H9 (cell line): ENCODE measurements at regions not wholly inside any gene's neighbourhood (a gene's known extent, or its start where the extent isn't known, plus 50 kb on each side); places are given as distances from the start of the nearest gene placed in this dataset.

Experiments used
- DNase-seq: peaks from one replicate; pipeline ENCODE4 v3.0.0-alpha.2; 2017
- H2AFZ ChIP-seq: one replicate; pipeline ENCODE4 v1.6.1; 2013; ENCODE audit warnings: mild to moderate bottlenecking, low read length, control low read depth, moderate library complexity
- H2AK5ac ChIP-seq: 2 replicates; pipeline ENCODE4 v1.6.1; 2013; ENCODE audit warnings: low read length, control low read depth, mixed read lengths; ENCODE audit not compliant: insufficient read length
- H2BK120ac ChIP-seq: one replicate; pipeline ENCODE4 v1.6.1; 2013; ENCODE audit warnings: low read depth, mild to moderate bottlenecking, low read length, control low read depth, inconsistent platforms; ENCODE audit not compliant: poor library complexity, severe bottlenecking
- H2BK12ac ChIP-seq: 2 replicates; pipeline ENCODE4 v1.6.1; 2013; ENCODE audit warnings: low read length, control low read depth, mixed read lengths, low read depth; ENCODE audit not compliant: insufficient read length
- H2BK15ac ChIP-seq: 2 replicates; pipeline ENCODE4 v1.6.1; 2013; ENCODE audit warnings: low read depth, low read length, control low read depth
- H2BK20ac ChIP-seq: one replicate; pipeline ENCODE4 v1.6.1; 2013; ENCODE audit warnings: low read depth, mild to moderate bottlenecking, low read length, control low read depth, inconsistent platforms; ENCODE audit not compliant: poor library complexity, severe bottlenecking
- H2BK5ac ChIP-seq: 2 replicates; pipeline ENCODE4 v1.6.1; 2013; ENCODE audit warnings: low read length, control low read depth, mixed read lengths; ENCODE audit not compliant: insufficient read length
- H3K14ac ChIP-seq: 2 replicates; pipeline ENCODE4 v1.6.1; 2013; ENCODE audit warnings: low read length, control low read depth; ENCODE audit not compliant: insufficient read depth
- H3K18ac ChIP-seq: 2 replicates; pipeline ENCODE4 v1.6.1; 2013; ENCODE audit warnings: low read depth, mild to moderate bottlenecking, mixed read lengths, low read length, control low read depth; ENCODE audit not compliant: insufficient read length
- H3K23ac ChIP-seq: 2 replicates; pipeline ENCODE4 v1.6.1; 2013; ENCODE audit warnings: low read length, control low read depth, mixed read lengths, low read depth; ENCODE audit not compliant: insufficient read length
- H3K23me2 ChIP-seq: 2 replicates; pipeline ENCODE4 v1.6.1; 2013; ENCODE audit warnings: low read depth, mild to moderate bottlenecking, mixed read lengths, low read length, control low read depth; ENCODE audit not compliant: insufficient read length, poor library complexity, severe bottlenecking
- H3K27ac ChIP-seq: 2 replicates; pipeline ENCODE4 v1.5.1; 2013; ENCODE audit warnings: low read length, control low read depth, mixed read lengths, low read depth; ENCODE audit not compliant: insufficient read length
- H3K27me3 ChIP-seq: 2 replicates; pipeline ENCODE4 v1.6.1; 2013; ENCODE audit warnings: low read length, control low read depth, inconsistent platforms; ENCODE audit not compliant: insufficient read depth
- H3K4ac ChIP-seq: 2 replicates; pipeline ENCODE4 v1.6.1; 2013; ENCODE audit warnings: low read depth, mild to moderate bottlenecking, control low read depth, inconsistent platforms, low read length, moderate library complexity
- H3K4me1 ChIP-seq: 2 replicates; pipeline ENCODE4 v1.6.1; 2013; ENCODE audit warnings: low read length, control low read depth, inconsistent platforms; ENCODE audit not compliant: insufficient read depth
- H3K4me2 ChIP-seq: 2 replicates; pipeline ENCODE4 v1.6.1; 2013; ENCODE audit warnings: low read length, control low read depth, mixed read lengths; ENCODE audit not compliant: insufficient read length, insufficient read depth
- H3K56ac ChIP-seq: 2 replicates; pipeline ENCODE4 v1.6.1; 2013; ENCODE audit warnings: low read depth, mild to moderate bottlenecking, mixed read lengths, low read length, control low read depth; ENCODE audit not compliant: insufficient read length
- H3K79me1 ChIP-seq: 2 replicates; pipeline ENCODE4 v1.6.1; 2013; ENCODE audit warnings: low read depth, mild to moderate bottlenecking, moderate library complexity, low read length, control low read depth, inconsistent platforms; ENCODE audit not compliant: insufficient read depth, poor library complexity, severe bottlenecking
- H3K79me2 ChIP-seq: 2 replicates; pipeline ENCODE4 v1.6.1; 2013; ENCODE audit warnings: low read length, control low read depth, inconsistent platforms; ENCODE audit not compliant: insufficient read depth
- H3K9ac ChIP-seq: 2 replicates; pipeline ENCODE4 v1.6.1; 2013; ENCODE audit warnings: low read length, control low read depth, mixed read lengths; ENCODE audit not compliant: insufficient read length; ENCODE audit errors: extremely low read depth
- H3K9me3 ChIP-seq: one replicate; pipeline ENCODE4 v1.6.1; 2013; ENCODE audit warnings: low read depth, low read length, inconsistent platforms; ENCODE audit not compliant: control insufficient read depth
- H3T11ph ChIP-seq: one replicate; pipeline ENCODE4 v1.6.1; 2013; ENCODE audit warnings: mild to moderate bottlenecking, low read length, control low read depth, inconsistent platforms
- H4K20me1 ChIP-seq: one replicate; pipeline ENCODE4 v1.6.1; 2013; ENCODE audit not compliant: control insufficient read depth, insufficient read length, insufficient read depth
- H4K5ac ChIP-seq: 2 replicates; pipeline ENCODE4 v1.6.1; 2013; ENCODE audit warnings: low read depth, mild to moderate bottlenecking, mixed read lengths, low read length, control low read depth; ENCODE audit not compliant: insufficient read length
- H4K8ac ChIP-seq: replicated peaks from 2 replicates; pipeline ENCODE4 v1.6.1; 2013; ENCODE audit warnings: low read length, control low read depth, mixed read lengths, low read depth; ENCODE audit not compliant: insufficient read length
- H4K91ac ChIP-seq: 2 replicates; pipeline ENCODE4 v1.6.1; 2013; ENCODE audit warnings: low read depth, mild to moderate bottlenecking, moderate library complexity, mixed read lengths, low read length, control low read depth; ENCODE audit not compliant: insufficient read length
- H3K27ac Mint-ChIP-seq, 3 experiments: 2 replicates in 2 of 3; 3 replicates in 1 of 3; pipeline ENCODE4 v1.8.0; 2020 to 2021; ENCODE audit warnings: mixed read lengths in 3 of 3, mild to moderate bottlenecking in 1 of 3, moderate library complexity in 1 of 3
- H3K27me3 Mint-ChIP-seq: 2 replicates; pipeline ENCODE4 v1.8.0; 2021; ENCODE audit warnings: low read depth, mild to moderate bottlenecking, moderate library complexity, mixed read lengths
- H3K36me3 Mint-ChIP-seq, 3 experiments: 2 replicates in 2 of 3; 3 replicates in 1 of 3; pipeline ENCODE4 v1.8.0; 2020 to 2021; ENCODE audit warnings: low read depth in 3 of 3, mixed read lengths in 3 of 3; ENCODE audit not compliant: insufficient read depth in 1 of 3
- H3K4me1 Mint-ChIP-seq, 2 experiments: 2 replicates each; pipeline ENCODE4 v1.8.0; 2020; ENCODE audit warnings: mixed read lengths in 2 of 2
- H3K4me3 Mint-ChIP-seq, 2 experiments: 2 replicates in 1 of 2; 3 replicates in 1 of 2; pipeline ENCODE4 v1.8.0; 2020 to 2021; ENCODE audit warnings: mild to moderate bottlenecking in 2 of 2, mixed read lengths in 2 of 2, moderate library complexity in 1 of 2
- H3K9me3 Mint-ChIP-seq, 2 experiments: 2 replicates in 1 of 2; 3 replicates in 1 of 2; pipeline ENCODE4 v1.8.0; 2020; ENCODE audit warnings: mild to moderate bottlenecking in 2 of 2, mixed read lengths in 2 of 2, moderate library complexity in 1 of 2
- WGBS: extraction: QIAGEN DNeasy Blood & Tissue Kit; methylation state at CpG from one replicate; pipeline ENCODE4 v1.1.7; 2013; ENCODE audit warnings: missing lambda C conversion rate, low lambda C conversion rate, mixed read lengths; ENCODE audit not compliant: insufficient read length; ENCODE audit errors: extremely low coverage; 5-methylcytosine and 5-hydroxymethylcytosine counted together
- TF ChIP-seq, protein P1 (sequence below): fragments of 200-600 bp; sonication (generic); conservative IDR thresholded peaks from 3 replicates; pipeline ENCODE4 v1.8.0; 2021; ENCODE audit warnings: antibody characterized with exemption, mild to moderate bottlenecking

DNA sequence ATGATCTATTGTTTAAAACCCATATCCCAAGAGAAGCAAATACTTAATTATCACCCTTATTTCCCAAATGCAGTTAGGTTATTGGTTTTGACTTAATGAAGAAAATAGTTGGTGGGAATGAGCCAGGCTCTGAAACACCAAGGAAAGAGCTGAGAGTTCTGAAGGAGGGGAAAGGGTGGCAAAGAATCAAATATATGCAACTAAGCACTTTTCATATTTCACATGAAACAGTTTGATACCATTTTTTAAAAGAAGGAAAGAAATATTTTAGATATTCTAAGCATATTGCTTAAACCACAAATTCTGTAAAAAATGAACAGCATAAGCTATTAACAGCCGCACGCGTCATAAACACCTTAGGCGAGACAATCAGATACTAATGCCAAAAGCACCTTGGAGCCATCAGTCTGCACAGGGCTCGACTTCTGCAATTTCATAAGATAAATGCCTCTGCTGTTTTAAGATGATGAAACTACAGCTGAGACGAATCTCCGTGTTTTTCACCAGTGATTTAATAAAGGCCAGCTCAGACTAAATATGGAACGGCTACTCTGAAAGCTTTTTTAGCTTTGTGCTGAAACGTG is 371.7 kb downstream of the EN1 start:
- H3K9me3 Mint-ChIP-seq: no peaks in the 10 kb centered on the region; a peak in 1 of 5 replicates
- Histone ChIP-seq H3K9me3 (no peaks in the 10 kb centered on the region), H3K23me2 (no peaks in the 10 kb centered on the region), H3T11ph (no peak overlapping the region), H4K91ac (no peak overlapping the region), H4K5ac (no peak overlapping the region), H2BK20ac (no peak overlapping the region), H3K4me1 (peaks cover 3% of the 10 kb centered on the region; the same call in 1 of the 2 replicates), H2BK5ac (no peak overlapping the region), H3K27me3 (no peaks in the 10 kb centered on the region), H2BK15ac (no peak overlapping the region), H3K79me1 (no peaks in the 10 kb centered on the region), H3K18ac (no peak overlapping the region), H2AFZ (no peak overlapping the region), H4K8ac (no peak overlapping the region), H3K4ac (no peak overlapping the region), H3K23ac (no peak overlapping the region), H3K27ac (no peak overlapping the region), H3K4me2 (no peak overlapping the region), H3K14ac (no peak overlapping the region), H3K56ac (no peak overlapping the region), H2BK12ac (no peak overlapping the region), H2BK120ac (no peak overlapping the region), H3K9ac (no peak overlapping the region), H3K79me2 (no peaks in the 10 kb centered on the region), H2AK5ac (no peak overlapping the region), H4K20me1 (no peaks in the 10 kb centered on the region)
- no peak overlapping the region for H3K4me3 Mint-ChIP-seq
- no peaks in the 10 kb centered on the region for H3K36me3 Mint-ChIP-seq
- no peak overlapping the region for H3K27ac Mint-ChIP-seq
- WGBS: no CpG with 5 or more reads among the region's 9 CpGs
- peaks cover 8% of the 10 kb centered on the region for H3K27me3 Mint-ChIP-seq
- DNase-seq: no peak
- TF ChIP-seq, protein P1, sequence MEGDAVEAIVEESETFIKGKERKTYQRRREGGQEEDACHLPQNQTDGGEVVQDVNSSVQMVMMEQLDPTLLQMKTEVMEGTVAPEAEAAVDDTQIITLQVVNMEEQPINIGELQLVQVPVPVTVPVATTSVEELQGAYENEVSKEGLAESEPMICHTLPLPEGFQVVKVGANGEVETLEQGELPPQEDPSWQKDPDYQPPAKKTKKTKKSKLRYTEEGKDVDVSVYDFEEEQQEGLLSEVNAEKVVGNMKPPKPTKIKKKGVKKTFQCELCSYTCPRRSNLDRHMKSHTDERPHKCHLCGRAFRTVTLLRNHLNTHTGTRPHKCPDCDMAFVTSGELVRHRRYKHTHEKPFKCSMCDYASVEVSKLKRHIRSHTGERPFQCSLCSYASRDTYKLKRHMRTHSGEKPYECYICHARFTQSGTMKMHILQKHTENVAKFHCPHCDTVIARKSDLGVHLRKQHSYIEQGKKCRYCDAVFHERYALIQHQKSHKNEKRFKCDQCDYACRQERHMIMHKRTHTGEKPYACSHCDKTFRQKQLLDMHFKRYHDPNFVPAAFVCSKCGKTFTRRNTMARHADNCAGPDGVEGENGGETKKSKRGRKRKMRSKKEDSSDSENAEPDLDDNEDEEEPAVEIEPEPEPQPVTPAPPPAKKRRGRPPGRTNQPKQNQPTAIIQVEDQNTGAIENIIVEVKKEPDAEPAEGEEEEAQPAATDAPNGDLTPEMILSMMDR: no peak
- H3K4me1 Mint-ChIP-seq: peaks cover 39 to 42% of the 10 kb centered on the region in 2 experiments
